TTC549 (cell line): ENCODE measurements at regions not wholly inside any gene's neighbourhood (a gene's known extent, or its start where the extent isn't known, plus 50 kb on each side); places are given as distances from the start of the nearest gene placed in this dataset.

Experiments
- FAIRE-seq: peaks from 2 replicates; lab custom pipeline; 2012; peaks lifted over from hg19 to GRCh38; lab: Jason Lieb, UNC

- FAIRE-seq, result no peak
Observed at GRCh38 chr1:219801156-219801820, 127.1 kb downstream of the SLC30A10 start.

DNA sequence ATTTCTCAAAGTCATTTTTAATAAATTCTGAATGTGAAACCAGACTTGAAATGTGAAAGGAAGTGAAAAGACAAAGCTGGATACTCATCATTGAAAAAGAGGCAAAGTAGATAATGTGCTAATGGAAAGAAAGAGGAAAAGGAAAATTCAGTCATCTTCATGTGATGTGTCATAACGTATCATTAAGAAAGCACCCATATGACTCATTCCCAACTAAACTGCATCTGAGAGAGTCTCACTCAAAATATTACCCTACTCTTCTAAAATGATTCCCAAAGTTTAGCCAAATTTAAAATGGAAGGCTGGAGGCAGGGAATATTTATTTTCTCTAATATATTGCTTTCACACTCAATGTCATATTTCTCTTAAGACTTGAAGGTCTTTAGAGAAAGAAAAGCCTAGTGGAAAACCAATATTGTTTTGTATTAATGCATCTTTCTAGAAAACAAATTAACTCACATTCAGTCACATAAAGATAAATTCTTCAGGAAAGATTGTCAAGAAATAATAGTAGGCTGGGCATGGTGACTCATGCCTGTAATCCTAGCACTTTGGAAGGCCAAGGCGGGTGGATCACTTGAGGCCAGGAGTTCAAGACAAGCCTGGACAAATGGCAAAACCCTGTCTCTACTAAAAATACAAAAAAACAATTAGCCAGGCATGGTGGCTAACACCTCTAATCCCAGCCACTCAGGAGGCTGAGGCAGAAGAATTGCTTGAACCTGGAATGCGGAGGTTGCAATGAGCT is 129.9 kb downstream of the SLC30A10 start:
- FAIRE-seq, result no peak

GRCh38 chr1:219797683-219798082 is 130.7 kb downstream of the SLC30A10 start:
- no peak for FAIRE-seq

DNA sequence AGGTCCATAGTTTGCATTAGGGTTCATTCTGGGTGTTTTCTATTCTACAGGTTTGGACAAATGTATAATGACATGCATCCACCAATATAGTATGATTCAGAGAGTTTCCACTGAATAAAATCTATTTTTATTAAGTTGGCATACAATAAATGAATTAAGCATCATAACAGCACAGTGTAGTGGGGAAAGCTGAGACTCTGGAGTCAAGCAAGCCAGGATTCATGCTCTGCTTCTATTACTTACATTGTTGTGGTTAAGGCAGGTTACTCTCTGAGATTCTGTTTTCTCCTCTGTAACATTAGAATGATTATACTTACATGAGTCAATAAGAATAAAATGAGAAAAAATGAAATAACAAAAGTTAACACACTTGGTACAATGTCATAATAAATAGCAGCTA is 131.3 kb downstream of the SLC30A10 start:
- no peak for FAIRE-seq

DNA sequence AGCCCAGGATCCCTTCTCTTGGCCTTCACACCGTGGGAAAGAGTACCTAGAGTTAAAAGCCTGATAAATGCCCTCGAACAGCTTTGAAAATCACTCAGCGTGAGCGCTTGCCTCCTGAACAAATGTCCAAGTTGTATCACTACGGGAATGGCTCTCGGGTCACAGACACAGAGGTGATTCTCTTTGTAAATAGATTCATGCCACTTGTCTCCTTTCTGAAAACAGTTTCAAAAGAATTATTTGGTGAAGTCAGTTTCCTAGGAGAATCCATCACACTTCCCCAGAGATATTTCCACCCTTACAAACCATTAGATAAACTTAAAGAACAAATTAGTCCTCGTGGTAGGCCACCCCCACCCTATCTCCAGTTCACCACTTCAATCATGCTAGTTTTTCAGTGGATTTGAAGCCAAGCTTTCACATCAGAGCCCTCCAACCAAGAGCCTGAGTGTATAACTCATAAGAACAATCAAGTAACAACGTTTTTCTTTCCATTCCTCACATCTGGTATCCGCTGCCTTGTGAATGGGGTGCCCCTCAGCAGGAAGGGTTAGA is 132.9 kb downstream of the SLC30A10 start:
- no peak for FAIRE-seq

GRCh38 chr1:219794085-219794743 is 134.1 kb downstream of the SLC30A10 start:
- FAIRE-seq, result no peak

DNA sequence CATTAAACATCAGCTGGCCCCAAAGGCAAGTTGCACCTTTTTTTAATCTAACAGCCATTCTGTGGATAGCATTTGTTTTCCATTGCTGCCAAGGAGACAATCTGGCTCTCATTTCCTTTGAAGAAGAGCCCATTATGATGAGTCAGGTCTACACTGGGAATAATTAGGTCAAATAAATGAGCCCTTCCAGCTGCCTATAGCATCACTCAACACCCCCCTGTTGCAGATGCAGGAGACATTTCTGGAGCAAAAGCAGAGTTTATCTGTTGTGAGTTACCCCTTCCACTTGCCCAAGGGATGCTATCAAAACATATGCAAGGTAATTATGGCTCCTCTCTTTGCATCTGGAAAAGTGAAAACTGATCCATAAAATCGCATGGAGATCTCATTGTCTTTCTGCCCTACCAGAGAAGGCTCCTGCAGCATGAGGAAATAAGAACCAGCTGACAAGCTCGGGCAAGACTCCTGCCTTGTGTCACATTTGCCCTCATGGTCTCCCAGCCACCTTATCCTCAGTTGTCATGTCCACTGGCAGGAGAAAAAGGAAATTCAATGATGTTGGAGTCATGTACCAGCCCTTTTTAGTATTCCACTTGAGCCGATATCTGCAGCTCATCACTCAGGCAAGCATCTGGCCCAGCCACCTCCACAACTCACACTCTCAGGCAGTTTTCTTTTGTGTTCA is 135.9 kb downstream of the SLC30A10 start:
- no peak for FAIRE-seq

DNA sequence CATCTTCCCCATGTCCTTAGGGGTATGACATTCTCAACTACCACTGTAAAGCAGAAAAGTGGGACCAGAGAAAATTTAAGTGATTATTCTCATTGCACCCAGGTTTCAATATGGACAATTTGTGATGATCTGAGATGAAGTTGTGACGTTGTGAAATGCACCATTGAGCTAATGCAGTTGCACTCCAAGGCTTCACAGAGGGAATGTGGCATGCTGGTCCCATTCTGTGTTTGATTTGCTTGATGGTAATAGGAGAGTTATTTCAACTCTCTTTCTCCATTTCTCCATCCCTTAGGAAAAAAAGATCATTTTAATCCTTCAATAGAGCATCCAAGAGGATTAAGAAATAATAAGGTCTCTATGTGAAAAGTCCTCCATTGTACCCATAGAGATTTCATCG is 136.6 kb downstream of the SLC30A10 start:
- FAIRE-seq, result no peak

DNA sequence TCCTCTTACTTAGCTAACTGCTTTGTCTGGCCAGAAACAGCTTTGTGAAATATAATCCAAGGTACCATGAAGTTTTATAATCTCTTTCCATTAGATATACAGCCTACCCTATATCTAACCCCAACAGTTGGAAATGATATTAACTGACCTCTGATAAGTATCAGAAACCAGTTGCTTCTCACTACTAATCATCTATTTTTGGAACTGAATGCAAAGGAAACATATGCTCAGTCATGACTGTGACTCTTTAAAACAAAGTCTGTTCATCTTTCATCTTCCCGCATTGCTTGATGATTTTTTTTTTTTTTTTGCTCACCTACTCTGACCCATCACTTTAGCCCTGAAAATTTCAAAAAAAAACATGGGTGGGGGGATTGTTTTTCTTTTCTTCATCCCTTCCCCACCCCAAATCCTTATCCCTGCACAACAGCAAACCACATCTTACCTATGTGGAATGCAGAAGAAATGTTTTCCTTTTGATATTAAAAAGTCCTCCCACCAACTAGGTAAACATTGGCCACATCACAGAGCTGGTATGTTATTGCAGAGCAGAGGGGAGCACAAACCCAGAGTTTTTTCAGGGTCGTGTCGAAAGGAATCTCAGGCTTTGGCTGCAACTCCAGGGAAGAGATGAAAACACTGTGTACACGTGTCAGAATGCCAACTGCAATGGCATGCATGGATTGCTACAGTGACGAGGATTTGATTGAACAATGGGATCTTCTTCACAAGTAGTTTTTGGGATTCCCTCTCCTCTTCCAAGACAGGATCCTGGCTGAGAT is 137.3 kb downstream of the SLC30A10 start:
- no peak for FAIRE-seq

DNA sequence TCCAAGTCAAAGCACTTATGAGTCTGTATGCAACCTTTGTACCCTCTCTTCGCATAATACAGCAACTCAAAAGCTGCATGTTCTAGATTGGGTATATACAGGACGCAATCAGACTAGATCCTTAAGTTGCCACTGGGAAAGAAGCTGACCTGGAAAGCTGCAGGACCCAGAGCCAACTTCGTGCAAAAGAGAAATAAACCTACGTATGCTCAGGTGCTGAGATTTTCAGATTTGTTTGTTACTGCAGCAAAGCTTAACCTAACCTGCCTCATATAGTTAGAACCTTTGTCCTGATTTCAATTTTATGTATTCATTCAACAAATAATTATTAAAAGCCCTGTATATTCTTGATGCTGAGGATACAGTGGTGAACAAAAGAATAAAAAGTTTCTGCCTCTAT is 139.7 kb downstream of the SLC30A10 start:
- no peak for FAIRE-seq

DNA sequence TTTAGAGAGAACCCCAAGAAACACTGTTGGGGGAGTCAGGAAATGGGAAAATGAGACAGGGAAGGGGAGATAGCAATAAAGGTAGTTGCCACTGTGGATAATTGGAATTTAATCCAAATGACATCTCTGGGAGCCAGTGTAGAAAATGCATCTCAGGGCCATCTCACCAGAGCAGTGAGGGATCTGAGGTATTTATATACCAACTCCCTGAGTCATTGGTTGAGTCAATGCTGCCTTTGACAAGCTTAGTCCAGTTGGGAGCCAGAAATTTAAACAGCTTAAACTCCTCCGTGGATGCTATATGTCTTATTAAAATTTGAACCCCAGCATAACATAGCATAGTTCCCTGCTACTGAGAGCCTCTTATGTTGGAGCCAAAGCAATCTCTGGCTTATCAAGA is 140.3 kb downstream of the SLC30A10 start:
- no peak for FAIRE-seq

DNA sequence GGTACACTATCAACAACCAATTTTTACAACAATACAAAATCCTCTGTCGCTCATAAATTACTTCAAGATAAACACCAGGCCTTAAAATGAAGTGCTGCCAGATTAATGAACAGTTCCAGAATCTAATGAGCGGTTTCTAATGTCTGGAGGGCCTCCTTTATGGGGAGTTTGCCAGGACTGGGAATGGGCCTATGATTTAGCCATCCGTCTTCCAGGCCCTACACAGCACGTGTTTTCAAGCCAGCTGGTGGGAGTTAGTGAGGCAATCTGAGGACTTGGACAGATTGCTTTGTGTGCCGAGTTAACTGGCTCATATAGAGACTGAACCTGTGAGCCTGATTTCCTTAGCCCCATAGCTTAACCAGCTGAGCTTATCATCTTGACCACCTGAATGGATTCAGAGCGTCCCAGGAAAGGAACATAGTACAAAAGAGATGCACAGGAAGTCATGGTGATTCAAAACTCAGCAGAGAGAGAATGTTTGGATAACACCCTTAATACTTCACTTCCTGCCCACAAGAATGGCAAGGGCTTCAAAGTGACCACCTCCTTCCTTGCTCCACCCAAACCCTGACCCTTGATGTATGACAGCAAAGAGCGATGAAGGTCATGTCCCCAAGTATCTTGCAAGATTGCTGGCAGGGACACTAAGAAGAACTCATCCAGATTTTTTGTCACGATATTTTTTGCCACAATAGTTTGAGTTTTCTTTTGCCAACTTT is 143.5 kb downstream of the SLC30A10 start:
- no peak for FAIRE-seq

DNA sequence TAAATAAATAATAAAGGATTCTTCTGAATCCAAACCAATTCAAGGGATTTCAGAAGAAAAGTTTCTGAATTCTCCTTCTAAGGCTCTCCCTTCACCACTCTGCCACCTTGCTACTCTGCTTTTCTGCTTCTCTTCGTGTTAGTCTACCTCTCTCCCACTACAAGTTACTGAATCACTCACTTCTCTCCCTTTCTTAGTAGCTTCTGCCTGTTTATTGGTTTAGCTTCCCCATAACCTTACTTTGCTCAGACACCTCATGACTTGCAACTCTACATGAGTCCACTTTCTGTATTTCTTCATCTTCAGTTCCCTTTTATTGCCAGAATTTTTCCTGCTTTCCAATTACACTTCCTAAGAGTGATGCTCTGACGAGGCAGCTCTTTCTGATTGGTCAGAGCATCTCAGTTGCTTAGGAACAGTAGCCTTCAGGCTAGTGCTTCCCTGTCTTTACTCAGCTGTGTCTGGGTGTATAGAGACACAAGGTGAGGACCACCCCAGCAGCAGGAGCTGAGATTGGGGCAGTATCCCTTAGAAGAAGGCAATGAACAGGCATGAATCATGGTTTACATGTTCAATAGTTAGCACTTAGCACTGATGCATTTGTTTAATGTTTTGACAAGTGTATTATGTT is 144.6 kb downstream of the SLC30A10 start:
- no peak for FAIRE-seq

DNA sequence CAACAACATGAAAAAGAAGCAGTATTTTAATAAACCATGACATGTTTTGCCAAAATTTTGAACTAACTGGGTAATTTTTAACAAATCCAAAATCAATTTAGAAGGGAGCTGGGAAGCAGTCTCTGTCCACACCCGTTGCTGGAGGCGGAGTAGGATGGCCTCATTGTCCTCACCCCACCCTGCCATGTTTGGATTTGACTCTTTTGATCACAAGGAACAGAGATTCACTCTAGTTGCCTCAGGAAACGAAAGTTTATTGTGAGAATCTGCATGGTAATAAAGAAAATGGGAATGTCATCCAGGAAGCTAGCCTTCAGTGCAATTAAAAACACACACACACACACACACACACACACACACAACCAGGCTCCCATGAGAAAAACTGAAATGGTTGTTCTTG is 145.4 kb downstream of the SLC30A10 start:
- FAIRE-seq, result no peak

DNA sequence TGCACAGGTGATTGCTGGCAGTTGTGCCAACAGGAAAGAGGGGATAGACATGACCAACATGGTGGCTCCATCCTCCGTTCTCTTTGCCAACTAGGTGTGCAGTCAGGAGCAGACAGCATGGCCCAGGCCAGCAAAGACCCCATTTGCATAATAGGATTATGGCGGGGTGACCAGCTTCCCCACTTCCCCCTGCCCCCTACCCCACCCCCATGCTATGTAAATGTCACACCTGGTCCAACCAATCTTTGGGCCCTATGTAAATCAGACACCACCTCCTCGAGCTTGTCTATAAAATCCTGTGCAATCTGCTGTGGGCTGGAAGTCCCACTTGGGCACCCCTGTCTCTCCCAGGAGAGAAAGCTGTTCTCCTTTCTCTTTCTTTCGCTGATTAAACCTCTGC is 146.0 kb downstream of the SLC30A10 start:
- no peak for FAIRE-seq

DNA sequence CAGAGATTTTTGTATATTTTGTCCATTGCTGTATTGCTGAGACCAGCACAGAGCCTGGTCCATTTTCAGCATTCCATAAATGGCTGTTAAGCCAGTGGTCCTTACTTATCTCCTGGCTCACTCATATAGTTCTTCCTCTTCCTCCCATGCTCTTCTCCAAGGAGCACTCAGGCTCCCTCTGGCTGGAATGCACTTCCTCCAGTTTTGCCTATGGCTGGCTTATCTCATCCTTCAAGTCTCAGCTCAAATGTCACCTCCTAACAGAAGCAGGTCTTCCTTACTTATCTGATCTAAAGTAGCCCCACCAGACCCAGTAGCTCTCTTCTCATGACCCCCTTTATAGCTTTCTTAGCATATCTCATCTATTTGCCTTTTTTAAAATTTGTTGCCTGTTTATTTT is 146.9 kb downstream of the SLC30A10 start:
- no peak for FAIRE-seq

DNA sequence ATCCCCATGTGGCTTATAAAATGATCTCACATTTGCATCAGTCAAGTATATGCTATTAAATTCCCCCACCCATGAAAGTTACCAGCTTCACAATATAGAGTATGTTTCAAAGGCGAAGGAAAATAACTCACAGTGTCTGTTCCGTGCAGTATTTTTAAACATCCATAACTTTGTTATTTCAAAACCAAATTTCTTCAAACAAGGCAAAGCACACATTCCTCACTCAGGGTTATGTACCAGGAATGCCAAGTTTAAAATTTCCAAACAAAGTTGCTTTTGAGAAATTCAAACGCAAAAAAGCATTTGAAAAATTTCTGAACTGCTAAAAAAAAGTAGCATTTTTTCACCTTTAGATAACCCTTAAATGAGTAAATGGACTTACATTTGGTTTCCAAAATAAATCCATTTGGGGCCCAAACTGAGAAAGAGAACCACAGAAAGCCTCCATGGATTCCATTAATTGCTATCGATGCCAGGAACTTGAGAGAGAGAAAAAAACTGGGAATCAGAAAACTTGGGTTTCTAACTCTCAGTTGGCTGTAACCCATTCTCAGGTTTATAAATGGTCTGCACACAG is 149.5 kb downstream of the SLC30A10 start:
- no peak for FAIRE-seq

DNA sequence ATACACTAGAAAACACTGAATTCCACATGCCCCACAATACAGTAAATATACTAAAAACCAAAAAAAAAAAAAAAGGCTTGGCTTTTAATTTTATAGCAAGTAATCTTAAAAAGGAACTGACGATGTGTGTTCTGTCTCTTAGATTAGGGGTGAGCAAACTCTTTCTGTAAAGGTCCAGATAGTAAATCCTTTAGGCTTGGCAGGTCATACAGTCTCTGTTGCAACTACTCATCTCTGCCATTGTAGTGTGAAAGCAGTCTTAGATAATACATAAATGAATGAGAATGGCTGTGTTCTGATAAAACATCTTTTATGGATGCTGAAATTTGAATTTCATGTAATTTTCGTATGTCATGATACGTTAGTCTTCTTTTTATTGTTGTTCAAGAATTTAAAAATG is 150.2 kb downstream of the SLC30A10 start:
- FAIRE-seq, result no peak

DNA sequence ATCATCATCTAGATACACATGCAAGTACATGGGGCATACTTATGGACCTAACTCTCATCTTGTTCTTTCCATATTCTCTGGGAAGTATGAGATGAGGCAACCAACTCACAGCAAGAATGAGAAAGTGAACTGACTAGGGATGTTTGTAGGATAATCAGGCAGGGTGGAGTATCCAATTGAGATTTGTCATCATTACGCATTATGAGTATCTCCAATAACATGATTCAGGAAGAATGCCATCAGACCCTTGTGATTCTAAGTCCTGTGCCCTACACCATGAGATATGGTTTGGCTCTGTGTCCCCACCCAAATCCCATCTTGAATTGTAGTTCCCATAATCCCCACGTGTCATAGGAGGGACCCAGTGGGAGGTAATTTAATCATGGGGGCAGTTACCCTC is 154.0 kb downstream of the SLC30A10 start:
- no peak for FAIRE-seq

- FAIRE-seq, result no peak
Observed at GRCh38 chr1:219773775-219774174, 154.6 kb downstream of the SLC30A10 start.
